Brain microvascular endothelial cell (primary cell): ENCODE measurements at regions not wholly inside any gene's neighbourhood (a gene's known extent, or its start where the extent isn't known, plus 50 kb on each side); places are given as distances from the start of the nearest gene placed in this dataset.

Source experiments
- DNase-seq: peaks from one replicate; pipeline ENCODE4 v3.0.0-alpha.2; 2020
- H3K27ac ChIP-seq: fragments of 250-450 bp; sonication (Bioruptor Pico); 2 replicates; pipeline ENCODE4 v1.5.1; 2020; ENCODE audit warnings: mild to moderate bottlenecking, moderate library complexity
- H3K27me3 ChIP-seq: fragments of 250-450 bp; sonication (Bioruptor Pico); replicated peaks from 2 replicates; pipeline ENCODE4 v1.5.1; 2020; ENCODE audit warnings: mild to moderate bottlenecking
- H3K36me3 ChIP-seq: fragments of 250-450 bp; sonication (Bioruptor Pico); replicated peaks from 2 replicates; pipeline ENCODE4 v1.5.1; 2020; ENCODE audit warnings: mild to moderate bottlenecking
- H3K4me3 ChIP-seq: 2 replicates; pipeline ENCODE4 v1.5.1; 2011; ENCODE audit warnings: low read depth, mild to moderate bottlenecking, control low read depth, low read length, moderate library complexity
- CTCF ChIP-seq: IDR thresholded peaks from 2 replicates; pipeline ENCODE4 v1.5.1; 2011; ENCODE audit warnings: low read depth, mild to moderate bottlenecking, moderate library complexity, low read length, control low read depth, inconsistent platforms; ENCODE audit errors: missing control alignments
- in situ Hi-C: cut with HindIII; loops from 2 replicates; pipeline ENCODE4 v1.10.0; 2017; ENCODE audit warnings: low sequenced_read_pairs, low pct_ligation_motif_present

GRCh38 chr3:44125882-44126281, 115.8 kb upstream of the TOPAZ1 start:
- in situ Hi-C loops, result no loop called here
- Histone ChIP-seq H3K27ac (no peak overlapping the region), H3K27me3 (no peaks in the 10 kb centered on the region), H3K36me3 (no peaks in the 10 kb centered on the region), H3K4me3 (no peak overlapping the region)
- DNase-seq, result peak; percentile 49
- TF ChIP-seq CTCF, result no peak

- H3K36me3 ChIP-seq, result no peaks in the 10 kb centered on the region
- in situ Hi-C loops, result no loop called here
- H3K4me3 ChIP-seq, result no peak overlapping the region
- no peak for DNase-seq
- no peaks in the 10 kb centered on the region for H3K27me3 ChIP-seq
- H3K27ac ChIP-seq, result no peak overlapping the region
- no peak for TF ChIP-seq CTCF
Observed at GRCh38 chr3:44128057-44128775, 113.5 kb upstream of the TOPAZ1 start.

- Histone ChIP-seq H3K27ac (no peak overlapping the region), H3K27me3 (no peaks in the 10 kb centered on the region), H3K36me3 (no peaks in the 10 kb centered on the region), H3K4me3 (no peak overlapping the region)
- in situ Hi-C loops, result no loop called here
- DNase-seq, result no peak
- no peak for TF ChIP-seq CTCF
Observed at GRCh38 chr3:44130249-44130648, 111.4 kb upstream of the TOPAZ1 start.

- DNase-seq, result no peak
- H3K4me3 ChIP-seq, result no peak overlapping the region
Observed at GRCh38 chr3:44132061-44132460, 109.6 kb upstream of the TOPAZ1 start.

GRCh38 chr3:44132593-44132992, 109.1 kb upstream of the TOPAZ1 start:
- H3K27me3 ChIP-seq, result no peaks in the 10 kb centered on the region
- TF ChIP-seq CTCF, result no peak
- in situ Hi-C loops, result no loop called here
- DNase-seq, result no peak
- H3K27ac ChIP-seq, result no peak overlapping the region
- no peak overlapping the region for H3K4me3 ChIP-seq
- H3K36me3 ChIP-seq, result no peaks in the 10 kb centered on the region

More at GRCh38 chr3:44132061-44132460, 109.6 kb upstream of the TOPAZ1 start:
- in situ Hi-C loops, result no loop called here
- Histone ChIP-seq H3K36me3 (no peaks in the 10 kb centered on the region), H3K27ac (no peak overlapping the region), H3K27me3 (no peaks in the 10 kb centered on the region)
- TF ChIP-seq CTCF, result no peak

GRCh38 chr3:44136421-44136820, 105.3 kb upstream of the TOPAZ1 start:
- no peak for TF ChIP-seq CTCF
- Histone ChIP-seq H3K27ac (no peak overlapping the region), H3K27me3 (no peaks in the 10 kb centered on the region), H3K4me3 (no peak overlapping the region), H3K36me3 (no peaks in the 10 kb centered on the region)
- peak; percentile 24 for DNase-seq
- in situ Hi-C loops, result no loop called here
